CD4-positive, alpha-beta T cell (primary cell): ENCODE measurements at regions not wholly inside any gene's neighbourhood (a gene's known extent, or its start where the extent isn't known, plus 50 kb on each side); places are given as distances from the start of the nearest gene placed in this dataset.

Source experiments
- ATAC-seq: fragments of 200-7000 bp; cut with Tn5 transposase; one replicate; pipeline ENCODE4 v1.10.0; 2022; ENCODE audit warnings: mild to moderate bottlenecking; ENCODE audit not compliant: poor library complexity
- CTCF ChIA-PET: fragments of 350-600 bp; sonication (Branson Sonifier 250); formaldehyde crosslinking; loops from one replicate; lab custom pipeline; 2021; ENCODE audit warnings: antibody characterized with exemption, inconsistent platforms; lab: Charles Lee
- POLR2A ChIA-PET: fragments of 350-600 bp; sonication (Branson Sonifier 250); formaldehyde crosslinking; loops from one replicate; lab custom pipeline; 2021; ENCODE audit warnings: antibody characterized with exemption, inconsistent platforms; lab: Charles Lee
- DNase-seq, 14 experiments: peaks; one replicate each; pipeline ENCODE4 v3.0.0-alpha.2; 2013 to 2020; ENCODE audit warnings: mixed read lengths in 2 of 14
- H3K27ac ChIP-seq, 2 donors: one replicate each; pipeline versions ENCODE4 v1.5.1 to v1.7.0; 2013; ENCODE audit warnings: low read length in 2 of 2, low read depth in 1 of 2, mild to moderate bottlenecking in 1 of 2
- H3K27me3 ChIP-seq, 2 experiments: 1 replicate in 1 of 2; 2 replicates in 1 of 2; pipeline versions ENCODE4 v1.6.1 to v1.7.0; 2013; ENCODE audit warnings: low read length in 2 of 2, control low read depth in 1 of 2, mild to moderate bottlenecking in 1 of 2, moderate library complexity in 1 of 2; ENCODE audit not compliant: insufficient read depth in 2 of 2, control insufficient read depth in 1 of 2
- H3K36me3 ChIP-seq: one replicate; pipeline ENCODE4 v1.6.1; 2013; ENCODE audit warnings: low read length, control low read depth; ENCODE audit not compliant: insufficient read depth
- H3K4me1 ChIP-seq: one replicate; pipeline ENCODE4 v1.6.1; 2013; ENCODE audit warnings: low read length, control low read depth; ENCODE audit not compliant: insufficient read depth
- H3K4me3 ChIP-seq: one replicate; pipeline ENCODE4 v1.5.1; 2013; ENCODE audit warnings: mild to moderate bottlenecking, low read length, moderate library complexity
- H3K9me3 ChIP-seq, 2 experiments: 1 replicate in 1 of 2; 2 replicates in 1 of 2; pipeline versions ENCODE4 v1.6.1 to v1.7.0; 2013; ENCODE audit warnings: low read length in 2 of 2, mild to moderate bottlenecking in 2 of 2, control low read depth in 1 of 2, moderate library complexity in 1 of 2; ENCODE audit not compliant: control insufficient read depth in 1 of 2, insufficient read depth in 1 of 2
- H3K27ac Mint-ChIP-seq: one replicate; pipeline ENCODE4 v1.8.0; 2020; ENCODE audit warnings: mixed read lengths
- H3K27me3 Mint-ChIP-seq: one replicate; pipeline ENCODE4 v1.8.0; 2021; ENCODE audit warnings: mixed read lengths
- H3K36me3 Mint-ChIP-seq: one replicate; pipeline ENCODE4 v1.8.0; 2021; ENCODE audit warnings: low read depth, mixed read lengths
- H3K4me1 Mint-ChIP-seq: one replicate; pipeline ENCODE4 v1.8.0; 2021; ENCODE audit warnings: low read depth, mixed read lengths
- H3K4me3 Mint-ChIP-seq: one replicate; pipeline ENCODE4 v1.8.0; 2020; ENCODE audit warnings: mild to moderate bottlenecking, mixed read lengths
- H3K9me3 Mint-ChIP-seq: one replicate; pipeline ENCODE4 v1.8.0; 2020; ENCODE audit warnings: mixed read lengths
- CTCF ChIP-seq: fragments of 200-600 bp; IDR thresholded peaks from one replicate; pipeline ENCODE4 v1.8.0; 2022; ENCODE audit warnings: antibody characterized with exemption, mild to moderate bottlenecking
- intact Hi-C, 2 experiments: fragments of 100-400 bp; cut with DNase I in 1 of 2; cut with micrococcal nuclease in 1 of 2; formaldehyde crosslinking; loops; one replicate each; pipeline versions ENCODE4 v1.15.1 to v1.9.0; 2023 to 2025; cut with DNase I, micrococcal nuclease

DNA sequence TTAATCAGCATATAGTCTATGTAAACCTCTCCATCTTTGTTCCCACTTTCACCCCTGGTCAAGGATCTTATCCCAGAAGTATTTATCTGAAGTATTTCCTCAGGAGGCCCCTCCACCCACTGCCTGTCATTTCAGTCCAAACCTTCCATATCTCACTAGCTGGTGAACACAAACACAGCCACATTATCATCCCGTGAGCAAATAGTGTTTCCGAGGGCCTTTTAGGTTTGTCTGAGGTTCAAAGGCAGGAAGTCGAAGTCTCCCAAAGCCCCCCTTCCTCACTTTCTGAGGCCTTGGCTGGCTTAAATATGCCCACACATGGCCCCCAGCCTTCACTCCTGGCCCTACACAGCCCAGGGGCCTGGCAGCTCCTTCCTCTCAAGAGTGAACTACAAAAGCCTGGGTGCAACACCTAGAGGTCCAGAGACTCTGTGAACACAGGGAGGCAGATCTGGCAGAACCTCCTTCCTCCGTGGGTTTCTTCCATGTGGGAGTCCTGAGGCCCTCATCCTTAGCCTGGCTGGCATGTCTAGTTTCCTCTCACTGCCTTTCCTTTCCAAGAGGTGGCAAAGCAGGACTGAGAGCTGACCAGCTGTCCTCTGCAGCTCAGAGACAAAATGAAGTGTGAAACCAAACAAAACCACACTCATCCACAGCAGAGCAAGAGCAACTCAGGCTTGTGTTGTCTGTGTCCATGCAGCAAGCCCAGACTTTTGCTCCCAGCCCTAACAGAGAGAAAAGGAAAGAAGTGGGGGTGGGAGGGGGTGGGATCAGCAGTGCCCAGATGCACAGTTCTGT, 264.2 kb downstream of the SS18 start:
- ATAC-seq (no peak), DNase-seq (no peak)
- no peaks in the 10 kb centered on the region for H3K9me3 Mint-ChIP-seq
- H3K36me3 ChIP-seq: no peaks in the 10 kb centered on the region
- H3K9me3 ChIP-seq: no peaks in the 10 kb centered on the region
- no peak overlapping the region for H3K4me3 Mint-ChIP-seq
- intact Hi-C loops: no loop called here
- peaks cover 4% of the 10 kb centered on the region for H3K27me3 Mint-ChIP-seq
- no peaks in the 10 kb centered on the region for H3K4me1 Mint-ChIP-seq
- H3K4me3 ChIP-seq: no peak overlapping the region
- no peaks in the 10 kb centered on the region for H3K4me1 ChIP-seq
- POLR2A ChIA-PET: no interaction called here
- no peak for TF ChIP-seq CTCF
- no peak overlapping the region for H3K27ac ChIP-seq
- no peaks in the 10 kb centered on the region for H3K27me3 ChIP-seq
- H3K27ac Mint-ChIP-seq: no peak overlapping the region
- CTCF ChIA-PET: no interaction called here
- H3K36me3 Mint-ChIP-seq: no peaks in the 10 kb centered on the region

- Histone ChIP-seq H3K27ac (no peak overlapping the region), H3K36me3 (no peaks in the 10 kb centered on the region), H3K9me3 (no peaks in the 10 kb centered on the region), H3K27me3 (peaks cover 0 to 4% of the 10 kb centered on the region in 2 experiments), H3K4me1 (no peaks in the 10 kb centered on the region), H3K4me3 (no peak overlapping the region)
- TF ChIP-seq CTCF: no peak
- Mint-ChIP-seq H3K27ac (no peak overlapping the region), H3K9me3 (no peaks in the 10 kb centered on the region), H3K27me3 (peaks cover 10% of the 10 kb centered on the region), H3K36me3 (no peaks in the 10 kb centered on the region), H3K4me1 (no peaks in the 10 kb centered on the region), H3K4me3 (no peak overlapping the region)
- no peak for DNase-seq
- intact Hi-C loops: no loop called here
- ATAC-seq: no peak
- ChIA-PET CTCF (no interaction called here), POLR2A (no interaction called here)
These were observed 265.4 kb downstream of the SS18 start for GRCh38 chr18:25825056-25825455.

GRCh38 chr18:25819746-25820363, 270.6 kb downstream of the SS18 start:
- Histone ChIP-seq H3K4me3 (no peak overlapping the region), H3K36me3 (no peaks in the 10 kb centered on the region), H3K9me3 (no peaks in the 10 kb centered on the region), H3K27ac (no peak overlapping the region), H3K27me3 (peaks cover 2 to 6% of the 10 kb centered on the region in 2 experiments), H3K4me1 (no peaks in the 10 kb centered on the region)
- POLR2A ChIA-PET: no interaction called here
- intact Hi-C loops: no loop called here
- CTCF ChIA-PET: no interaction called here
- H3K9me3 Mint-ChIP-seq: no peaks in the 10 kb centered on the region
- no peak overlapping the region for H3K27ac Mint-ChIP-seq
- H3K36me3 Mint-ChIP-seq: no peaks in the 10 kb centered on the region
- no peak for TF ChIP-seq CTCF
- ATAC-seq (no peak), DNase-seq (no peak)
- H3K4me3 Mint-ChIP-seq: no peak overlapping the region
- H3K27me3 Mint-ChIP-seq: peaks cover 6% of the 10 kb centered on the region
- H3K4me1 Mint-ChIP-seq: peaks cover 5% of the 10 kb centered on the region
